ENCODE measurements at regions not wholly inside any gene's neighbourhood (a gene's known extent, or its start where the extent isn't known, plus 50 kb on each side); places are given as distances from the start of the nearest gene placed in this dataset.

- H3K27ac Mint-ChIP-seq (ENCODE audit: unreplicated experiment) = no peak overlapping the region
- peaks cover 7% of the 10 kb centered on the region for H3K36me3 Mint-ChIP-seq (ENCODE audit: low read depth, unreplicated experiment)
- no peak for DNase-seq (ENCODE audit: low spot score)
- H3K4me3 Mint-ChIP-seq (ENCODE audit: unreplicated experiment) = no peak overlapping the region
- H3K9me3 Mint-ChIP-seq (ENCODE audit: unreplicated experiment) = peaks cover 4% of the 10 kb centered on the region
- H3K27me3 Mint-ChIP-seq (ENCODE audit: unreplicated experiment) = no peaks in the 10 kb centered on the region
- H3K4me1 Mint-ChIP-seq (ENCODE audit: unreplicated experiment) = no peaks in the 10 kb centered on the region
- TF ChIP-seq CTCF (IDR thresholded peaks at IDR 0.05; ENCODE audit: unreplicated experiment) = no peak
Observed at GRCh38 chr4:38449506-38450174, 214.4 kb upstream of the KLF3 start.

GRCh38 chr4:38452009-38452408 is 212.0 kb upstream of the KLF3 start:
- no peaks in the 10 kb centered on the region for H3K4me1 Mint-ChIP-seq (ENCODE audit: unreplicated experiment)
- no peak for TF ChIP-seq CTCF (IDR thresholded peaks at IDR 0.05; ENCODE audit: unreplicated experiment)

GRCh38 chr4:38452542-38452941 is 211.5 kb upstream of the KLF3 start:
- no peak for DNase-seq (ENCODE audit: low spot score)
- no peak for TF ChIP-seq CTCF (IDR thresholded peaks at IDR 0.05; ENCODE audit: unreplicated experiment)
- Mint-ChIP-seq H3K4me3 (ENCODE audit: unreplicated experiment) (no peak overlapping the region), H3K27ac (ENCODE audit: unreplicated experiment) (no peak overlapping the region), H3K4me1 (ENCODE audit: unreplicated experiment) (no peaks in the 10 kb centered on the region), H3K36me3 (ENCODE audit: low read depth, unreplicated experiment) (peaks cover 7% of the 10 kb centered on the region), H3K27me3 (ENCODE audit: unreplicated experiment) (no peaks in the 10 kb centered on the region), H3K9me3 (ENCODE audit: unreplicated experiment) (peaks cover 4% of the 10 kb centered on the region)

More at GRCh38 chr4:38452009-38452408, 212.0 kb upstream of the KLF3 start:
- Mint-ChIP-seq H3K27me3 (ENCODE audit: unreplicated experiment) (no peaks in the 10 kb centered on the region), H3K36me3 (ENCODE audit: low read depth, unreplicated experiment) (peaks cover 7% of the 10 kb centered on the region), H3K27ac (ENCODE audit: unreplicated experiment) (no peak overlapping the region), H3K4me3 (ENCODE audit: unreplicated experiment) (no peak overlapping the region), H3K9me3 (ENCODE audit: unreplicated experiment) (peaks cover 4% of the 10 kb centered on the region)
- no peak for DNase-seq (ENCODE audit: low spot score)

- H3K4me1 Mint-ChIP-seq (ENCODE audit: unreplicated experiment) = no peaks in the 10 kb centered on the region
- H3K27me3 Mint-ChIP-seq (ENCODE audit: unreplicated experiment) = no peaks in the 10 kb centered on the region
- no peak overlapping the region for H3K27ac Mint-ChIP-seq (ENCODE audit: unreplicated experiment)
- H3K36me3 Mint-ChIP-seq (ENCODE audit: low read depth, unreplicated experiment) = peaks cover 7% of the 10 kb centered on the region
- no peak for DNase-seq (ENCODE audit: low spot score)
- no peak overlapping the region for H3K4me3 Mint-ChIP-seq (ENCODE audit: unreplicated experiment)
- no peak for TF ChIP-seq CTCF (IDR thresholded peaks at IDR 0.05; ENCODE audit: unreplicated experiment)
- peaks cover 4% of the 10 kb centered on the region for H3K9me3 Mint-ChIP-seq (ENCODE audit: unreplicated experiment)
Observed at GRCh38 chr4:38453253-38453881, 210.6 kb upstream of the KLF3 start.

GRCh38 chr4:38454284-38454683 is 209.7 kb upstream of the KLF3 start:
- H3K36me3 Mint-ChIP-seq (ENCODE audit: low read depth, unreplicated experiment) = peaks cover 3% of the 10 kb centered on the region
- H3K4me3 Mint-ChIP-seq (ENCODE audit: unreplicated experiment) = no peak overlapping the region
- no peak overlapping the region for H3K27ac Mint-ChIP-seq (ENCODE audit: unreplicated experiment)
- TF ChIP-seq CTCF (IDR thresholded peaks at IDR 0.05; ENCODE audit: unreplicated experiment) = no peak
- DNase-seq (ENCODE audit: low spot score) = no peak
- H3K9me3 Mint-ChIP-seq (ENCODE audit: unreplicated experiment) = peaks cover 3% of the 10 kb centered on the region
- H3K27me3 Mint-ChIP-seq (ENCODE audit: unreplicated experiment) = no peaks in the 10 kb centered on the region
- H3K4me1 Mint-ChIP-seq (ENCODE audit: unreplicated experiment) = no peaks in the 10 kb centered on the region
